ENCODE measurements at regions not wholly inside any gene's neighbourhood (a gene's known extent, or its start where the extent isn't known, plus 50 kb on each side); places are given as distances from the start of the nearest gene placed in this dataset.

DNA sequence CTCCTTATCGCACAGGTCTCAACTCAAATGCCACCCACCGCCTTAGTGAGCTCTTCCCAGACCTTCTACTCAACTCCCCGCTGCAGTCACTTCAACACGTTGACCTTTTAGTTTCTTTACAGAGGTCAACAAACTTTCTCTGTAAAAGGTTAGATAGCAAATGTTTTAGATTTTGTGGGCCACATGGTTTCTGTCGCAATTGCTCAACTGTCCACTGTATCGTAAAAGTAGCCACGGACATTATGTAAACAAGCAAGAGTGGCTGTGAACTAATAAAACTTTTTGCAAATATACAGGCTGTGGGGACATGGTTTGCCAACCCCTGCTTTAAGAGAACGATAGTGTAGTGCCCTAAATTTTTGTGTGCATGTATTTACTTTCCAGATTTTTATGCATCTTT, 247.6 kb upstream of the TSHZ2 start:
- CTCF ChIA-PET = no interaction called here
- Histone ChIP-seq H3K9me3 (ENCODE audit: control insufficient read depth, insufficient read depth, low read length) (peaks cover 4% of the 10 kb centered on the region; the same call in 1 of the 2 replicates), H3K27ac (ENCODE audit: low read depth, low read length) (no peak overlapping the region), H3K27me3 (ENCODE audit: control insufficient read depth, insufficient read depth, low read length) (no peaks in the 10 kb centered on the region), H3K4me3 (ENCODE audit: low read depth, low read length) (no peak overlapping the region)
- no peak for TF ChIP-seq CTCF (IDR thresholded peaks at IDR 0.05; ENCODE audit: low read depth, low read length)
- DNase-seq (ENCODE audit: low read depth, low spot score) = no peak
- POLR2A ChIA-PET = no interaction called here

DNA sequence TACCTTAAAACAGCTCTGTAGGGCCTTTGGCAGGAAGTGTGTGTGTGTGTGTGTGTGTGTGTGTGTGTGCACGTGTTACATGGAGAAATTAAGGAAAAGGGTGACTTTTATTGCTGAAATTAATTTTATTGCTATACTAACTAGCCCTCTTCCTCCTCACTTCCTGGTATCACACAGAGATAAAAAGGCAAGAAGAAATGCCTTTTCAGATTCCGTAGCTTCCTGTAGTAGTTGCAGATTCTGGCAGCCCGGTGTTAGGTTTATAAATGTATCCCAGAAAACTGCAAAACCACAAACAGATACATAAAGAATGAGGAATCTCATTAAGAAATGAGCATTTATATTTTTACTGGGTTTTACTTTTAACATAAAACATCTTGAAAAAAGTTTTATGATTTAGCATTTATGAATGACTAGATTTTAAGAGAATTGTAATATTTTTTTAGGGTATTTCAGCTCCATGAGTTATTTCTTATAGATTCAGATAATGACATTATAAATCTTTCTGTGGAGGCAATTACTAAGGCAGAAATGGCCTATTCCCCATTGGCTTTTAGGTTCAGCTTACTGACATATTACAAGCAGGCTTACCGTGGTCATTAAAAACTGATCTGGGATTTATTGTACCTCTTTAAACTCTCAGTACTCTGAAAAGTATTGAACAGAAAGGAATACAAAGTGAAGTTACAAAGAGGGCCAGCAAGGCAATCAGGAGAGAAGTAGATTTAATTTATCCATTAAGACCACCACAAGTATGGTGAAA, 249.1 kb upstream of the TSHZ2 start:
- TF ChIP-seq CTCF (IDR thresholded peaks at IDR 0.05; ENCODE audit: low read depth, low read length) = no peak
- Histone ChIP-seq H3K4me3 (ENCODE audit: low read depth, low read length) (no peak overlapping the region), H3K9me3 (ENCODE audit: control insufficient read depth, insufficient read depth, low read length) (peaks cover 3% of the 10 kb centered on the region; the same call in 1 of the 2 replicates), H3K27me3 (ENCODE audit: control insufficient read depth, insufficient read depth, low read length) (no peaks in the 10 kb centered on the region), H3K27ac (ENCODE audit: low read depth, low read length) (no peak overlapping the region)
- ChIA-PET CTCF (no interaction called here), POLR2A (no interaction called here)
- no peak for DNase-seq (ENCODE audit: low read depth, low spot score)

GRCh38 chr20:52708137-52708536, 264.0 kb upstream of the TSHZ2 start:
- Histone ChIP-seq H3K27ac (ENCODE audit: low read depth, low read length) (no peak overlapping the region), H3K27me3 (ENCODE audit: control insufficient read depth, insufficient read depth, low read length) (no peaks in the 10 kb centered on the region), H3K9me3 (ENCODE audit: control insufficient read depth, insufficient read depth, low read length) (no peaks in the 10 kb centered on the region), H3K4me3 (ENCODE audit: low read depth, low read length) (no peak overlapping the region)
- no peak for DNase-seq (ENCODE audit: low read depth, low spot score)
- TF ChIP-seq CTCF (IDR thresholded peaks at IDR 0.05; ENCODE audit: low read depth, low read length) = no peak
- CTCF ChIA-PET = no interaction called here
- POLR2A ChIA-PET = no interaction called here

DNA sequence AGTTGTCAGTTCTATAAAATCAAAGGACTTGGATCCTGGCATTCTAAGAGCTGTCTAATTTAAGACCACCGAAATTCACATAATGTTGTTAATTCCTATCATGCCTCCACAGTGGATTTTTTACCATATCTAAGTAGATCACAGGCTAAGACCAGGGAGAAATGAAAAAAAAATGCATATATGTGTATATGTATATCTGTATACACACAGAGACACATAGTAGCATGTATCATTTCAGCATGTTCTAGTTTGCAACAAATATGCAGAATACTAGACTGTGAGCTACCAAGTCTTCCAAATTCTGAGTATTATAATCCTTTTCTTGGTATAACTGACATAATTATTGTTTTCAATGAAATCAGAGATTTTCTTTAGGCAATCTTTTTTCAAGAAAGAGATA, 267.6 kb upstream of the TSHZ2 start:
- no peaks in the 10 kb centered on the region for H3K9me3 ChIP-seq (ENCODE audit: control insufficient read depth, insufficient read depth, low read length)
- CTCF ChIA-PET = no interaction called here
- DNase-seq (ENCODE audit: low read depth, low spot score) = no peak
- no peak overlapping the region for H3K27ac ChIP-seq (ENCODE audit: low read depth, low read length)
- no peaks in the 10 kb centered on the region for H3K27me3 ChIP-seq (ENCODE audit: control insufficient read depth, insufficient read depth, low read length)
- no peak for TF ChIP-seq CTCF (IDR thresholded peaks at IDR 0.05; ENCODE audit: low read depth, low read length)
- H3K4me3 ChIP-seq (ENCODE audit: low read depth, low read length) = no peak overlapping the region
- POLR2A ChIA-PET = no interaction called here

DNA sequence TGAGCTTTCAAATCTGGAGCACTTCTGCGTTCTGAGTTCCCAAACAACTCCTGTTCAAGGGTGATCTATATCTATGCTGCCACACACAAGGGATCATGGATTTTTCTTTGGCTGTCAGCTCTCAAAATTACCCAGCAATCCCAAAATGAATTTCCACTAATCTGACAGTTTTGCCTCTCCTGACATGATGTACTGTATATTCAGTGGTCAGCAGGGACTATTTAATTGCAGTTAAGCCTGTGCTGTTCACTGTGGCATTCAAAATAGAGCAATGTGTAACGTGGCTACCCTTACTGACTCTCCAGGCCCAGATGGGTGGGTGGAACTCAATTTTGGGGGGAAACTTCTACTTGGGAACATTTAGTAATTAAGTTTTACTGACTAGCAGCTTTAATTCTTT, 283.8 kb upstream of the TSHZ2 start:
- CTCF ChIA-PET = no interaction called here
- Histone ChIP-seq H3K4me3 (ENCODE audit: low read depth, low read length) (no peak overlapping the region), H3K27me3 (ENCODE audit: control insufficient read depth, insufficient read depth, low read length) (no peaks in the 10 kb centered on the region), H3K9me3 (ENCODE audit: control insufficient read depth, insufficient read depth, low read length) (no peaks in the 10 kb centered on the region; the same call in 1 of the 2 replicates), H3K27ac (ENCODE audit: low read depth, low read length) (no peak overlapping the region)
- no peak for TF ChIP-seq CTCF (IDR thresholded peaks at IDR 0.05; ENCODE audit: low read depth, low read length)
- POLR2A ChIA-PET = no interaction called here
- DNase-seq (ENCODE audit: low read depth, low spot score) = no peak

All from AG04450 (cell line).